HepG2 (cell line): ENCODE measurements at regions not wholly inside any gene's neighbourhood (a gene's known extent, or its start where the extent isn't known, plus 50 kb on each side); places are given as distances from the start of the nearest gene placed in this dataset.

Experiments used
- ATAC-seq: fragments of 200-7000 bp; cut with Tn5 transposase; 3 replicates; pipeline ENCODE4 v1.9.1; 2020; ENCODE audit warnings: mild to moderate bottlenecking, moderate library complexity
- BruUV-seq: library from RNA; stranded (reverse); fragments of 400-500 nt; replicated peaks from 2 replicates; lab custom pipeline; 2021; lab: Mats Ljungman, UMichigan
- CTCF ChIA-PET: fragments of 300-600 bp; formaldehyde crosslinking; extraction: SDS; loops from one replicate; lab custom pipeline; 2021; ENCODE audit warnings: low total read pairs, inconsistent platforms, low intra/inter-chr PET ratio; lab: Yijun Ruan, JAX
- POLR2A ChIA-PET: fragments of 350-600 bp; sonication (Branson Sonifier 250); formaldehyde crosslinking; loops from one replicate; lab custom pipeline; 2020; ENCODE audit warnings: antibody characterized with exemption, inconsistent platforms; lab: Yijun Ruan, JAX
- DNase-seq: peaks from one replicate; pipeline ENCODE4 v3.0.0-alpha.2; 2015; ENCODE audit warnings: low spot score
- FAIRE-seq: peaks from 3 replicates; lab custom pipeline; 2011; peaks lifted over from hg19 to GRCh38; lab: Jason Lieb, UNC
- H2AFZ ChIP-seq: one replicate; pipeline ENCODE4 v1.6.1; 2011; ENCODE audit warnings: low read length, inconsistent platforms
- H3K27ac ChIP-seq: fragments of 300-600 bp; 3 replicates; pipeline ENCODE4 v1.8.0; 2011; ENCODE audit warnings: mixed run types, mild to moderate bottlenecking, mixed read lengths, low read length, inconsistent platforms; ENCODE audit not compliant: insufficient read depth; ENCODE audit errors: extremely low read length
- H3K27me3 ChIP-seq, 2 experiments: fragments of 200-600 bp in 1 of 2; 2 replicates in 1 of 2; 3 replicates in 1 of 2; pipeline versions ENCODE4 v1.6.0 to v1.8.0; 2011; ENCODE audit warnings: low read length in 2 of 2, mild to moderate bottlenecking in 2 of 2, moderate library complexity in 2 of 2, inconsistent platforms in 1 of 2; ENCODE audit not compliant: insufficient read depth in 2 of 2, control insufficient read depth in 1 of 2
- H3K36me3 ChIP-seq, 2 experiments: fragments of 200-600 bp in 1 of 2; replicated peaks in 1 of 2; 2 replicates in 1 of 2; 3 replicates in 1 of 2; pipeline versions ENCODE4 v1.5.1 to v1.8.0; 2011; ENCODE audit warnings: low read length in 2 of 2, inconsistent platforms in 1 of 2; ENCODE audit not compliant: insufficient read depth in 2 of 2, control insufficient read depth in 1 of 2
- H3K4me1 ChIP-seq: 2 replicates; pipeline ENCODE4 v1.5.1; 2012; ENCODE audit warnings: low read length, inconsistent platforms; ENCODE audit not compliant: insufficient read depth
- H3K4me2 ChIP-seq: 2 replicates; pipeline ENCODE4 v1.6.0; 2011; ENCODE audit warnings: low read depth, low read length, inconsistent platforms
- H3K4me3 ChIP-seq, 3 experiments: fragments of 200-600 bp in 1 of 3; sonication (generic), shearing (Covaris generic) in 1 of 3; replicated peaks in 1 of 3; 2 replicates each; pipeline ENCODE4 v1.5.1; 2011 to 2016; ENCODE audit warnings: low read length in 3 of 3, inconsistent platforms in 2 of 3, low read depth in 2 of 3, mild to moderate bottlenecking in 2 of 3, control low read depth in 1 of 3, mixed read lengths in 1 of 3; ENCODE audit not compliant: insufficient read depth in 1 of 3
- H3K79me2 ChIP-seq: one replicate; pipeline ENCODE4 v1.6.1; 2011; ENCODE audit warnings: low read length, inconsistent platforms; ENCODE audit not compliant: insufficient read depth
- H3K9ac ChIP-seq: 2 replicates; pipeline ENCODE4 v1.6.0; 2011; ENCODE audit warnings: mild to moderate bottlenecking, low read depth, low read length, inconsistent platforms; ENCODE audit not compliant: insufficient read depth
- H3K9me3 ChIP-seq: 2 replicates; pipeline ENCODE4 v1.5.1; 2012; ENCODE audit warnings: mild to moderate bottlenecking, low read length
- H4K20me1 ChIP-seq: 2 replicates; pipeline ENCODE4 v1.6.0; 2011; ENCODE audit warnings: inconsistent platforms, mild to moderate bottlenecking, low read length, moderate library complexity; ENCODE audit not compliant: insufficient read depth
- BRF2 ChIP-seq: sonication (generic); formaldehyde crosslinking; IDR thresholded peaks from 2 replicates; pipeline ENCODE4 v1.8.1; 2022; ENCODE audit warnings: mild to moderate bottlenecking, missing genetic modification reagents
- JDP2 ChIP-seq: sonication (generic); formaldehyde crosslinking; IDR thresholded peaks from 2 replicates; pipeline ENCODE4 v1.8.1; 2022; ENCODE audit warnings: missing genetic modification reagents, borderline replicate concordance
- POLR2G ChIP-seq: fragments of 200-400 bp; formaldehyde crosslinking; IDR thresholded peaks from 2 replicates; pipeline ENCODE4 v1.6.1; 2018; ENCODE audit warnings: mild to moderate bottlenecking, low read depth, low read length, moderate library complexity
- ZNF484 ChIP-seq: sonication (generic); formaldehyde crosslinking; IDR thresholded peaks from 2 replicates; pipeline ENCODE4 v1.5.1; 2020; ENCODE audit warnings: mild to moderate bottlenecking, low read depth, missing genetic modification reagents, borderline replicate concordance
- ZNF564 ChIP-seq: sonication (generic); formaldehyde crosslinking; IDR thresholded peaks from 2 replicates; pipeline ENCODE4 v1.8.1; 2023; ENCODE audit warnings: mild to moderate bottlenecking, missing genetic modification reagents
- ZNF639 ChIP-seq: conservative IDR thresholded peaks from 2 replicates; pipeline ENCODE4 v1.6.1; 2018; ENCODE audit warnings: missing genetic modification reagents
- WGBS: methylation state at CpG from one replicate; pipeline ENCODE4 v1.1.6; 2017; ENCODE audit warnings: low lambda C conversion rate; 5-methylcytosine and 5-hydroxymethylcytosine counted together
- in situ Hi-C: cut with HindIII; loops from 2 replicates; pipeline ENCODE4 v1.10.0; 2017; ENCODE audit warnings: low pct_unique_long_range_greater_than_20kb; ENCODE audit not compliant: extremely low pct_ligation_motif_present
- intact Hi-C: fragments of 100-400 bp; cut with micrococcal nuclease; formaldehyde crosslinking; loops from one replicate; pipeline ENCODE4 v1.10.0; 2022; ENCODE audit not compliant: unreplicated experiment

GRCh38 chr1:58144698-58145270 lies 401.7 kb downstream of the OMA1 start (continued):
- TF ChIP-seq ZNF484, result no peak

GRCh38 chr1:58143972-58144697 lies 402.4 kb downstream of the OMA1 start:
- CTCF ChIA-PET, result no interaction called here
- no peak overlapping the region for H3K4me3 ChIP-seq
- H3K79me2 ChIP-seq, result no peaks in the 10 kb centered on the region
- ATAC-seq (no peak), FAIRE-seq (no peak), DNase-seq (no peak)
- no peaks in the 10 kb centered on the region for H3K9me3 ChIP-seq
- 25% methylated on average over 4 of the region's 4 CpGs for WGBS
- H3K27me3 ChIP-seq, result no peaks in the 10 kb centered on the region
- POLR2A ChIA-PET, result no interaction called here
- intact Hi-C loops, result no loop called here
- no peak overlapping the region for H3K4me2 ChIP-seq
- H2AFZ ChIP-seq, result no peak overlapping the region
- no TSS peak for BruUV-seq
- in situ Hi-C loops, result no loop called here
- H3K36me3 ChIP-seq, result no peaks in the 10 kb centered on the region
- TF ChIP-seq POLR2G, result no peak
- TF ChIP-seq BRF2 (CRISPR knock-in tag), result no peak
- TF ChIP-seq ZNF639 (CRISPR knock-in tag), result no peak
- TF ChIP-seq JDP2 (CRISPR knock-in tag), result no peak
- no peak for TF ChIP-seq ZNF564 (CRISPR knock-in tag)
- no peaks in the 10 kb centered on the region for H4K20me1 ChIP-seq
- H3K27ac ChIP-seq, result no peak overlapping the region
- H3K4me1 ChIP-seq, result no peaks in the 10 kb centered on the region
- no peak overlapping the region for H3K9ac ChIP-seq
